Kasumi-1 (cell line): ENCODE measurements at regions not wholly inside any gene's neighbourhood (a gene's known extent, or its start where the extent isn't known, plus 50 kb on each side); places are given as distances from the start of the nearest gene placed in this dataset.

ENCODE experiments used
- DNase-seq, 2 experiments: peaks; one replicate each; lab custom pipeline; 2025; lab: John Stamatoyannopoulos, UW

DNA sequence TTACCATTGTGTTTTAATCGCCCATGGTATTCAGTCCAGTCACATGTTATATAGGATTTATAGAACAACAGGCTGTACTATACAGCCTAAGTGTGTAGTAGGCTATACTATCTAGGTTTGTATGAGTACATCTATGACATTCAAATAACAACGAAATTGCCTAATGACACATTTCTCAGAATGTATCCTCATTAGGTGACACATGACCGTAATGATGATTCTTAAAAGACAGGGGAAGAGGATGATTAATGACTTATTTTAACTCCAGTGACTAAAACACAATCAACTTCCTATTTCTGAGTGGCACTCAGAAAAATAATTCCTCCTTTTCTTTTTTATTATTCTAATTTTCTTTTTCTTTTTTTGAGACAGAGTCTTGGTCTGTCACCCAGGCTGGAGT lies 63.0 kb upstream of the ACSL3 start:
- DNase-seq, result no peak

- no peak for DNase-seq
Observed at GRCh38 chr2:222798528-222798927, 62.3 kb upstream of the ACSL3 start.

DNA sequence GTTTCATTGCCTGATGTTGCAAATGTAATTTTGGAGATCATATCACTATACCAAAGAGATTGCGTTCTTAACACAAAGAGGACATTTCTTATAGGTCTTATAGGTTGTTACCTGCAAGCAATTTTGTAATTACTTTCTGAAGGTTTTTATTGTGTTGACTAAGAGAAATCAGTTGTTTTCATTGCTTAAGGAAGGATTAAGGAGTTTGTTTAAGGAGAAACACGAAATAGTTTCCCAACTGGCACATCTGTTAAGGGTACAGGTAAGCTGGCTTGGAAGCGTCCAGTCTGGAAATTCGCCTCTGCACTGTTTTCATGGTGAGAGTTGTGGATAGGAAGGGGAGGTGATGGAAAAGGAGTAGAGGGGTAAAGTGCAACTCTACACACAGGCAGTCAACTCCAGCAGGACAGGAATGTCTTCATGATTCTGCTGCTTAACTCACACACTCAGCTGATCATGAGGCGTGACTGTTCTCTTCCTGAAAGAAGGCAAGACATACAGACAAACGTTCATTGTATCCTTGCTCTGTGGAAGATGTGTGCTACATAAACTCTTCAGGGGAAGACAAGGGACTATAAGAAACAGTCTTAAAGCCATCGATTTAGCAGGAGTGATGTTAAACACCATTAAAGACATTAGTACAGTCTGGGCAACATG lies 61.4 kb upstream of the ACSL3 start:
- DNase-seq, result no peak

DNA sequence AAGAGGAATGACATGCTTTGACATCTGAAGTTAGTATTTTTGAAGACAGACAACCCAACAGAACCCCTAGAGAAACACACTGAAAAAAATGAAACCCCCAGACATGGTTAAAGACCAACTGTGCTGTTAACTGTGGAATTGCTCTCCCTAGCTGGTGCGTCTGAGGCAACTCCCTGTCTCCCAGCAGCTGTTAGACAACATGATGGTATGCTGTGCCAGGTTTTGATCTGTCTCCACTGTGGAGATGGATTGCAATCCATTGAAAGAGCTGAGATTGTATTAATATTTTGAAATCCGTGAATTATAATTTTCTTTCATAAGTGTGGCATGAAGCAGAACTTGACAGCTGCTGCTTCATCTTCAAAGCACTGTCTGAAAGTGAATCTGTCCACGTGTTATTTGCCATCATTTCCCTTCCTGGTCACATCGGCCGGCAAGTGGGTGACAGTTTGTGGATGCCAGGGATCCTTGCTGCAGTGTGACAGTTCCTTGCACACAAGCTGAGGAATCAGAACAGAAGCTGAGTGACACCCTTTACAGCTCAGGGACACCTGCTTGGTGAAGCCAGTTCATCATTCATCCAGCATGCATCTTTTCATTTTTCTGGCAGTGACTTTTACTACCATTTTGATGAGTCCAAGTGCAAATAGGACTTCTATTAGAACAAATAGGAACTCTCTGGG lies 58.2 kb upstream of the ACSL3 start:
- no peak for DNase-seq

- DNase-seq, result no peak
Observed at GRCh38 chr2:222804351-222804750, 56.5 kb upstream of the ACSL3 start.

- no peak for DNase-seq
Observed at GRCh38 chr2:222805591-222806304, 55.1 kb upstream of the ACSL3 start.

DNA sequence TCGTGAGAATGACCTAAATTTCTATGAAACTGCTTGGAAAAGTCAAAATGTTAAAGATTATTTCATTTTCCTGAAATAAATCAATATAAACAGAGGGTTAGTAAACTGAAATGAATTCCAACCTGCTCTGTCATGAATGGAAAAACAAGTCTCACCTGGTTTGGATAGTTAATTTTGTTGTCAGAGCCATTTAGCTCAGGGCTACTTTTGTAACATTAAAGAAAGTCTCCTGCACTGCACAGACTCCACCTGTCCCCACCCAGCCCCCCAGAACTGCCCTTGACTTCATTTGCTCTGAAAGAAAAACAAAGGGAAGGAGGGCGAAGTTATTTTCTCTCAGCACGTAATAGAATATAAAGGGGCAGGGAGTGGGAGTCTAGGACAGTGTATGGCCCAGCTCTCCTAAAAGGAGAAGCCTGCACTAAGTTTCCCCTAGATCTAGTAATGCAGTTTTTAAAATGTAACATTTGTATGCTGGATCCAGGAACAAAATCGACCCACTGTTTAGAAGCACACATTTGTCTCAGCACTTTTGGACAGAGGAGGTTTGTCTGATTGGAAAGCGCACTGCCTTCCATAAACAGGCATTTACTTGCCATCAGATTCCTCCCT lies 54.2 kb upstream of the ACSL3 start:
- DNase-seq, result no peak

- no peak for DNase-seq
Observed at GRCh38 chr2:222807431-222807830, 53.4 kb upstream of the ACSL3 start.

DNA sequence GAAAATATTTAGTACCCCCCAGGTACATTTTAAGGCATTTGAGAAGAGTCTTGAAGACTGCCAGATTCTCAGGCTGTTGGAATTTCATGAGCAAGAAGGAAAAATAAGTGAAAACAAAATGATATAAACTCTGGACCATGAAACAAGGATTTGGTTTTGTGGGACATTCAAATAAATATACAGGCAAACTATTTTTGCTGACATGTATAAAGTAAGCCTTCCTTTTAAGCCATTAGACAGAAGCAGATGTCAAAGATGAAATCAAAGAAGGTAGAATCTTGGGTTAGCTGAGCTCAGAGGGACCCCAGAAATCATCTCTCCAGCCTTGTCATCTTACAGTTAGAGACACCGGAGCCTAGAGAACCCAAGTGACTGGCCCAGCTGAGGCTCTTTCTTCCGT lies 51.3 kb upstream of the ACSL3 start:
- DNase-seq, result no peak

DNA sequence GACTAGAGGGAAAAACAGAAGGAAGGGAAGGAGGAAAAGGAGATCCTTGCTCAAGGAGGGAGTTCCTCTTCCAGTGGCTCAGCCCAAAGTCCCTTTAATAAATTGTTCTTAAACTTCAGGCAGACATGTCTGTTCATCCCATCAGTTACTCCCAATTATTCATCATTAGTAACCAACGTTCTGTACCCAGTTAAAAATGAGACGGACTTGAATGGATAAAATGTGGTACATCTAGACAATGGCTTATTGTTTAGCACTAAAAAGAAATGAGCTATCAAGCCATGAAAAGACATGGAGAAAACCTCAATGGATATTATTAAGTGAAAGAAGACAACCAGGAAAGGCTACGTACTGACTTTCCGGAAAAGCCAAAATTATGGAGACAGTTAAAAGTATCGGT lies 50.8 kb upstream of the ACSL3 start:
- no peak for DNase-seq
